Stomach (tissue), 4 donors: ENCODE measurements at regions not wholly inside any gene's neighbourhood (a gene's known extent, or its start where the extent isn't known, plus 50 kb on each side); places are given as distances from the start of the nearest gene placed in this dataset.

Experiments used
- POLR2A ChIP-seq, 4 donors: fragments of 450-650 bp; IDR thresholded peaks; one replicate each; pipeline ENCODE4 v1.6.1; 2016; ENCODE audit warnings: antibody characterized with exemption in 4 of 4, control low read depth in 2 of 4, mild to moderate bottlenecking in 1 of 4, moderate library complexity in 1 of 4
- TF ChIP-seq, protein P1 (sequence below), 7 experiments: fragments of 450-650 bp in 4 of 7; fragments of 200-600 bp in 3 of 7; sonication (generic) in 3 of 7; IDR thresholded peaks; one replicate each; pipeline ENCODE4 v1.5.1; 2016 to 2019; ENCODE audit warnings: antibody characterized with exemption in 7 of 7, control low read depth in 2 of 7, mild to moderate bottlenecking in 1 of 7

DNA sequence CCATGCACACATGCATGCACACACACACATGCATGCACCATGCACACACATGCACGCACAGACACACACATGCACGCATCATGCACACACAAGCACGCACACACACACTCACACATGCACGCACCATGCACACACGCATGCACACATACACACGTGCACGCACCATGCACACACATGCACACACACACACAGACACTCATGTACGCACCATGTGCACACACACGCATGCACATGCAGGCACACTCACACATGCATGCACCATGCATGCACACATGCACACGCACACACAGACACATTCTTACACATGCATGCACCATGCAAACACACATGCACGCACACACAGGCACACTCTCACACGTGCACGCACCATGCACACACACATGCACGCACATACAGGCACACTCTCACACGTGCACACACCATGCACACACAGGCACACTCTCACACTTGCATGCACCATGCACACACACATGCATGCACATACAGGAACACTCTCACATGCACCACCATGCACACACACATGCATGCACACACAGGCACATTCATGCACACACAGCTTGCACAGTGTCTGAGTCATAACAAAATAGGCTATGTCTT lies 117.5 kb downstream of the TENT4A start:
- TF ChIP-seq POLR2A (IDR thresholded peaks at IDR 0.05): no peak
- TF ChIP-seq, protein P1, sequence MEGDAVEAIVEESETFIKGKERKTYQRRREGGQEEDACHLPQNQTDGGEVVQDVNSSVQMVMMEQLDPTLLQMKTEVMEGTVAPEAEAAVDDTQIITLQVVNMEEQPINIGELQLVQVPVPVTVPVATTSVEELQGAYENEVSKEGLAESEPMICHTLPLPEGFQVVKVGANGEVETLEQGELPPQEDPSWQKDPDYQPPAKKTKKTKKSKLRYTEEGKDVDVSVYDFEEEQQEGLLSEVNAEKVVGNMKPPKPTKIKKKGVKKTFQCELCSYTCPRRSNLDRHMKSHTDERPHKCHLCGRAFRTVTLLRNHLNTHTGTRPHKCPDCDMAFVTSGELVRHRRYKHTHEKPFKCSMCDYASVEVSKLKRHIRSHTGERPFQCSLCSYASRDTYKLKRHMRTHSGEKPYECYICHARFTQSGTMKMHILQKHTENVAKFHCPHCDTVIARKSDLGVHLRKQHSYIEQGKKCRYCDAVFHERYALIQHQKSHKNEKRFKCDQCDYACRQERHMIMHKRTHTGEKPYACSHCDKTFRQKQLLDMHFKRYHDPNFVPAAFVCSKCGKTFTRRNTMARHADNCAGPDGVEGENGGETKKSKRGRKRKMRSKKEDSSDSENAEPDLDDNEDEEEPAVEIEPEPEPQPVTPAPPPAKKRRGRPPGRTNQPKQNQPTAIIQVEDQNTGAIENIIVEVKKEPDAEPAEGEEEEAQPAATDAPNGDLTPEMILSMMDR (IDR thresholded peaks at IDR 0.05): no peak
